HG03066 (cell line): ENCODE measurements at regions not wholly inside any gene's neighbourhood (a gene's known extent, or its start where the extent isn't known, plus 50 kb on each side); places are given as distances from the start of the nearest gene placed in this dataset.
"Not testable (repeated sequence)": the region's sequence is repeated elsewhere in the genome, so short reads cannot be mapped to it uniquely, and the experiment has no call there.

Experiments
- ATAC-seq: cut with Tn5 transposase; IDR thresholded peaks from one replicate; pipeline ENCODE4 v1.9.1; 2021; ENCODE audit warnings: low read depth; ENCODE audit not compliant: unreplicated experiment

DNA sequence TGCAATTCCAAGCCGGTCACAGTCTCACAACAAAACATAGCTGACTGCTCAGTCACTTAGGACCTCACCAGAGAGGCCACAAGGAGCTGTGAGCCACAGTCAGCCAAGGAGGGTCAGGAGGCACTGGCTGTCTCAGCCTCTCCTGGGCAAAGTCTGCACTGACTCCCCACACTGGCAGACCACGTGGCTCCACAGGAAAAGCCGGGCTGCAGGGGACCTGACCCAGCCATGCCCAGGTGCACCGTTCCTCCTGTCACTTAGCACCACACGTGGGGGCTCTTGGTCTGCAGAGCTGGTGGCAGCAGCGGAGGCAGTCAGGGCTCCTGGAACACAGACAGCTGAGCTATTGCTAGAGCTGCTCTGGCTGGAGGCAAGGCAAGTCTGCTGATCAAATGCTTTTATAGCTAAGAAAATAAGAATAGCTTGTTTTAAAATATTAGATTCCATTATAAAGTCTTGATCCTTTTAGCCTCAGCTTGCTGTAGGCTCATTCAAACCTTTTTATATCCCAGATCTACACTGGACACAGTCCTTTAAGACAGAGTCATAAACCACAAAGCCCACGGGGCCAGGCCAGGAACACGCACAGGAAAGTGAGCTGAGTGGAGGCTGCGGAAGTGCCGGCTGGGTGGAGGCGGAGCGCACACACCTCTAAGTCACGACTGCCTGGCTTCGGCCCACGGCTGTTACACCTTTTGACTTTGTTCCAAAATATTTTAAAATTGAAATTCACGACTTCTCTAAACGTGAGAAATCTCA, 744.1 kb downstream of the UQCRFS1 start:
- no peak for ATAC-seq

DNA sequence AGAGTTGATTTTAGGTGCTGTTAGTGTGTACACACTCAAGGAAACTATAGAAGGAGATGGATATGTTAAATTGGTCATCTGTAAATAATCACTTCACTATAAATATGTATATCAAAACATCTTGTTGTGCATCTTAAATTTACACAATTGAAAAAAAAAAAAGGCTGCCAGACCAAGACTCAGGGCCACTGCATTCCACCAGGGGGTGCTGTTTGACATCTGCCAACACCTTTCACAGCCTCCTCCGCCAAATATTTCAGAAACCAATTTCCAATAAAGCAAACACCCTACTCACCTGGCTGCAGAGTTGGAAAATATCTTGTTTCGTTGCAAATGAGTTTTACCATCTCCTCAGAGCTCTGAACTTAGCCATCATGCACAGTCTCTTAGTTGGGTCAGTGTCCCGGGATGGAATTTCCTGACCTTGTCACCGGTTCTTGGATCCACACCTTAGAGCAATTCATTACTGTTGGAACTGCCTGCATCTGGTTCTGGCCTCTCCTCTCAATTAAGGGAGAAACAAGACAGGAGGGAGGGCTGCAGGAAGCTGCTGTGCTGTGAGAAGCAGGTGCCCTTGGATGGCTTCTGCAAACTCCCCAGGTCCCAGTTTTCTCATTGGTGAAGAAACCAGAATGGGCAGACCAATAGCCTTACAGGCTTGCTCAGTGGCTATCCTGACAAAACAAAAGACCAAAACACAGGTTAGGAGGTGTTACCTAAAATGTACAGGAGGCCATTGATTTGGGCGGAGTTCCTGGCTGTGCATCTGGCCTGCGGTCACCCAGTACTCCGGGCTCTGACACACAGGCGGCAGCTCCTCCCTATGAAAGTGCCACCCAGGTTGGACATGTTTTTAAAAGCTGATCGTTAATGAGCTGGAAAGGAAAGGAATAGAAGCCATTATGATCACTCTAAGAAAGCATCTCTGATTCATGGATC, 746.6 kb downstream of the UQCRFS1 start:
- no peak for ATAC-seq

DNA sequence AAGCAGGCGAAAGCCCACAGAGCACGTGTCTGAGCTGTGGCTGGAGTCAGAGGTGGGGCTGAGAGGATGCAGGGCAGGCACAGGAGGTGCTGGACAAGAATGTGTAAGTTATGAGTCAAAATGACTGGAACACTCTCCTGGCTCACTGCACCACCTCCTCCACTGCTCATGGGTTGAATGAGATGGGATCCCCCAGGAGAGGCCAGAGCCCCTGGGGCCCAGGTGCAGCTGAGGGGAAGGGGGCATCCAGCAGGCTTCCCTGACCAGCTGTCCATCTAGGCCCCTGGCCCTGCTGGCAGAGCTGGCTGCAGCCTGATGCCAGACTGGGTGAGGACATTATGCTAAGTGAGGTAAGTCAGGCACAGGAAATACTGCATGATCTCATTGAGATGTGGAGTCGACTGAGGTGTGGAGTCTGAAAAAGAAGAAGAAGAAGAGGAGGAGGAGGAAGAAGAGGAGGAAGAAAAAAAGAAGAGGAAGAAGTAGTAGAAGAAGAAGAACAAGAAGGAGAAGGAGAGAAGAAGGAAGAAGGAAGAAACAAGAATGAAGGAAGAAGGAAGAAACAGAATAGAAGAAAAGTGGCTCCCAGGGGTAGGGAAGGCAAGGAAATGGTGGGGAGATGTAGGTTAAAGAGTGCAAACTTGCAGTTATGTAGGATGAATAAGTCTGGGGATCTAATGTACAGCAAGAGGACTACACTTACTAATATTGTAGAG, 747.4 kb downstream of the UQCRFS1 start:
- ATAC-seq: no peak

DNA sequence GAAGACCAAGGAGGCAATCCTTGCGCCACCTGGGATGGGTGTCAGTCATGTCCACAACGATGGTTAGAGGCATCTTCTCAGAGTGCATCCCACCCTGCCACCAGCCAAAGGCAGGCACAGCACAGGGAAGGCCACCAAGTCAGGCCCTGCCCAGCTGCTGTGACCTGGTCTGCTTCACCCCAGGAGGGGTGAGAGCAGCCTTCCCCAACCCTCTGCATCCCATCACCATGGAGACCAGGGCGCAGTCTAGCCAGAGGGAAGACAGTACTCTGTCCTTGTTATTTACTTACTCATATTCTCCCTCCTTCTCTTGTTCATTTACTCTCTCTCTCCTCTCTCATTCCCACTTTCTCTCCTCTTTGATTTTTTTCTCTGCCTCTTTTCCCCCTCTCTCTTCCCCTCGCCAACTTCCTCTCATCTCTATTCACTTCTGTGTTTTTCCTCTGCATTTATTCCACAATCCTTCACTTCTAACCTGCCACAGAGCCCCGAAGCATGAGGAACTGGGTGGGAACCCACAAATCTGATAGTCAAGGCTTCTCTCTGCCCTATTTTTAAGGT, 749.4 kb downstream of the UQCRFS1 start:
- ATAC-seq: no peak

DNA sequence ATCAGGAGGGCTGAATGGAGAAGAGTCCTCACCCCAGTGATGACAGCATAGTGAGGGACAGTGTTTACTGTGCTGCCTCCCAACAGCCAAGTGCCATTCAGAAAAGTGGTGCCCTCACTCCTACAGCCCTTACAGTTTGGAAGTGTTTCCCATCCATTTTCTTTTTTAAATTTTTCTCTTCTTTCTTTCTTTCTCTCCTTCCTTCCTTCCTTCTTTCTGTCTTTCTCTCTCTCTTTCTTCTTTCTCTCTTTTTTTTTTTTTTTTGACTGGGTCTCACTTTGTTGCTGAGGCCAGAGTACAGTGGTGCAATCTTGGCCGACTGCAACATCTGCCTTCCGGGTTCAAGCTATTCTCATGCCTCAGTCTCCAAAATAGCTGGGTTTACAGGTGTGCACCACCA, 755.3 kb downstream of the UQCRFS1 start:
- ATAC-seq: no peak

DNA sequence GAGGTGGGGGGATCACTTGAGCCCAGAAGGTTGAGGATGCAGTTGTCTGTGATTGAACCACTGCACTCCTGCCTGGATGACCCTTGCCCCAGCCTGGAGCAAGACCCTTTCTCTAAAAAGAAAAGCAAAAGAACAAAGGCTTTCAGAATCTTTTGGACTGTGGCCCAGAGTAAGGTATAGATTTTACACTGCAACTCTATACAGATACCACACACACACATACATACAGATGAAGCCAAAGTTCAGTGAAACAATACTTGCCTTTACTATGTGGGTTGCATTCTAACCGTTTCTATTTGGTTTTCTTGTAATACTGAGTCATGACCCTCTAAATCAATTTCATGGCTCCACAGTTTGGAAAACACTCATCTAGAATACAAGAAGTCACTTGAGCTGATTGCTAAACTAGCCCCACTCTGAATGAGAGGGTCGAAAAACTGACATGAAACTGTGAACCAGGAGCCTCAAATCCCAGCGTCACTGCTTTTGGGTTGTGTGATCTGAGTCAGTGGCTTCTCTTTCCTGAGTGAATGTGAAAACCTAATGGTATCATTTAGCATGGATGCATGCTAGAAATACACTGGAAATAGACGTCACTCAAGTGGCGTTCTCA, 756.1 kb downstream of the UQCRFS1 start:
- no peak for ATAC-seq

DNA sequence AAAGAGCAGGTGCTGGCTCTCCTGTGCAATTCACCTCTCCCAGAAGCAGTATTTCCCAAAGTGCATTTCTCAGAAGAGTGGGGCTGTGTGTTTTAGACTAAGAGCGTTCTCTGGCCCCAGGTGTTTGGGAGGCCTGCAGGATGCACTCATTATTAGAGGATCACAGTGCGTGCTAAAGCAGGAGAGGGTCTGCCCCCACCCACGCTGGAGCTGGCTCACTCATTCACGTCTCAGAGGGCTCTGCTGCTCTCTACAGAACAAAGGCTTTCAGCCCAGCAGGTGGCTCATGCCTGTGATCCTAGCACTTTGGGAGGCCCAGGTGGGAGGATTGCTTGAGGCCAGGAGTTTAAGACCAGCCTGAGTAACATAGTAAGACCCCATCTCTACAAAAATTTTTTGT, 756.7 kb downstream of the UQCRFS1 start:
- ATAC-seq: no peak

DNA sequence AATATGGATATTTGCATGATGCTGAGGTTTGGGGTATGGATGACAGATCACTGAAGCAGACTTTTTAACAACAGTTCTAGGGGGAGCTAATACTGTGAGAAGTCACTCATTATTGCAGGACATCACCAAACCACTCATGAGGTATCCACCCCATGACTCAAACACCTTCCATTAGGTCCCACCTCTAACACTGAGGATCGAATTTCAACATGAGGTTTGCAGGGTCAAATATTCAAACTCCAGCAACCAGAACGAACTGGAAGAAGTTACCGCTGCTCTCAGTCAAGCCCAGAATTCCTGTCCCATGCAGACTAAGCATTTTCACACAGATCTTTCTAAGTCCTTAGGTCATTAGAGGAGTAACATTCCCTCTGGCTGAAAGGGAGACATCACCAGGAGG, 758.9 kb downstream of the UQCRFS1 start:
- ATAC-seq: no peak

DNA sequence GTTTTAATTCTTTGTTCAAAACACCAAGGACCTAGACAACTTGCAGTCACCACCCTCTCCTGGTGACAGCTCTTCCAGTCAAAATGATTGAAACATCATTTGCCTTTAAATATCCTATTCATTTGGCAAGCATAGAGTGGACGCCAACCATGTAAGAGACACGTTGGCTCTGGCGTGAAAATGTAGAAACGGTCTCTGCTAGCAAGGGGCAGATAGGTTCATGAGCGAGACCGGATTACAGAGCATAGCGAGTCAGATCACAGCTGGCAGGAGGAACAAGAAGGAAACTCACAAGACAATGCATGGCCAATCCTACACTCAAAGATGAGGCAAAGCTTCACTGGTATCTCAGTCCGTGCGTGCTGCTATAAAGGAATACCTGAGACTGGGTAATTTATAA, 759.5 kb downstream of the UQCRFS1 start:
- ATAC-seq: no peak

DNA sequence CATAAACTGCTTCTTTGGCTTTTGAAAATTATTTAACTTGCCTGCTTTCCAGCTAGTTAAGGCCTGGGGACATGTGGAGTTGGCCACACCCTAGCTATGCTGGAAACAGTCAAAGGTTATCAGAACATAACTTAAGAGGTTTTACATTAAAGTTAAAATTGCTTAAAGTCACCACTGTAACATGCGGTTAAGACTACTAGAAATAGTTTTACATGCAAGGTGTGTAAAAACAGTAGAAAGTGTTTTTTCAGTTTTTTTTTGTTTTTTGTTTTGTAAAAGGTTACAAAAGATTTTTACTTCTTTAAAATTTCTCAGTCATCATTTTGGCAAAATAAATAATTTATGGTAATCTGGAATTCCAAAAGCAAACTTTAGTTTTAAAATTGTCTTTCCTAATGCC, 763.1 kb downstream of the UQCRFS1 start:
- no peak for ATAC-seq

DNA sequence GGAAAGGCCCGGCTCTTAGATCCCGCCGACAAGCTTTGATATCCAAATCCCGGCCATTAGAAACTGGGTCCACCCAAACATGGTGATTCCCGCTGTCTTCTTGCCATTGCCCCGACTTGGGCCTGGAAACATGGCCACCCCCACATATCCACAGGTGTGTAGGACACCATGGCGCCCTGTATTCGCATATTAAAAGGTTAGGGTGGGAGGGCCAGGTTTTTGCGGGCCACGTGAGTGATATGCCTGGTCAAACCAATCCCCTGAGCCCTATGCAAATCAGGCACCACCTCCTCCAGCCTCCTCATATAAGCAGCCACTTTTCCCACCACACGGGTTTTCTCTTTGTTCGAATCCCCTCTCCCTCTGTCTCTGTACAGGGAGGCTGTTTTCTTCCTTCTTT, 766.4 kb downstream of the UQCRFS1 start:
- no peak for ATAC-seq

DNA sequence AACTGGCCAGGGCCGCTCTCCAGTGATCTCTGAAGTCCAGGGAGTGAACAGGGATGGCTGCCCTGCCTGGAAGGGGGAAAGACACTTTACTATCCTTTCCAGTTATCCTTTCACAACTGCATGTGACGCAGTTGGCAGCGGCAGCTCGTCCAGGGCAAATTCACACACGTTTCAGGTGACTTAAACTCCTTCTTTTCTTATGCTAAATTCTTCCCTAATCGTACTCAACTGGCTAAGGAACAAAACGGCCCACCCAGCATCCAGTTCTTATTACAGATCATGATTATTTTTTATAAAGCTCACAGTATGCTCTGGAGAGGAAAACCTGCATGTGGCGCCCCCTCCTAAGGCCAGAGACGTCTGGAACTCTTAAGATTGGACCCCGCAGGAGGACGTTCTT, 767.1 kb downstream of the UQCRFS1 start:
- no peak for ATAC-seq

DNA sequence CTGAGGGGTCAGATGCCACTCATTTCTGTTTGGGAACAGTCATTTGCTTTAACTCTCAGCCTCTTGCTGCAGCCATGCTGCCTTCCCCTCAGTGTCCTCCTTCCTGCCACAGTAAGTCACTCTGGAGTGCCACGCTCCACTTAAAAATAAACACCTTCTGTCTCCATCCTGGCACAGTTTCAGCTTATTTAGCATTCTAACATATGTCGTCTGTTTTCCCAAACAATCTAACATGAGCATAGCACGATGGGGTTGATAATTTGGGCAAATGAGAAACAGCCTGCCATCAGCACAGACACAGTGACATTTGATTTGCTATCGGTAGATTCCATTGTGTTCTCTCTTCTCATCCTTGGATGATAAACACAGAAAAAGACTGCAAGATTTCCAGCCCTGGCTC, 768.6 kb downstream of the UQCRFS1 start:
- ATAC-seq: no peak

DNA sequence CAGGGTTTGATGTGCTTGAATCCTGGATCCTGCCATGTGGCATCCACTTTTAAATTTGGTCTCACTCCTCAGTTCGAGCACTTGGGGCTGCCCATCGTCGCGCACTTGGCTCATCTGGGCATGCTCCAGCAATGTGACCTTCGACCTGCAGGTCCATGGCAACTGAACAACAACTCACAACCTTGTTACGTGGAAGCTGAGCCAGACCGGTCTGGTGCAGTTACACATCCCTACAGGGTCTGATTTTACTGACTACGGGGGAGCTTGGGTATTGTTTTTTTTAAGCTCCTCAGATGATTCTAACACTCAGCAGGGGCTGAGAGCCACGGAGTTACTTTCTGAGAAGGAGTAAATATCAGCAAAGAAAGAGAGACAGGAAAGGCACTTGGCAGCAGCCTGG, 769.6 kb downstream of the UQCRFS1 start:
- no peak for ATAC-seq

DNA sequence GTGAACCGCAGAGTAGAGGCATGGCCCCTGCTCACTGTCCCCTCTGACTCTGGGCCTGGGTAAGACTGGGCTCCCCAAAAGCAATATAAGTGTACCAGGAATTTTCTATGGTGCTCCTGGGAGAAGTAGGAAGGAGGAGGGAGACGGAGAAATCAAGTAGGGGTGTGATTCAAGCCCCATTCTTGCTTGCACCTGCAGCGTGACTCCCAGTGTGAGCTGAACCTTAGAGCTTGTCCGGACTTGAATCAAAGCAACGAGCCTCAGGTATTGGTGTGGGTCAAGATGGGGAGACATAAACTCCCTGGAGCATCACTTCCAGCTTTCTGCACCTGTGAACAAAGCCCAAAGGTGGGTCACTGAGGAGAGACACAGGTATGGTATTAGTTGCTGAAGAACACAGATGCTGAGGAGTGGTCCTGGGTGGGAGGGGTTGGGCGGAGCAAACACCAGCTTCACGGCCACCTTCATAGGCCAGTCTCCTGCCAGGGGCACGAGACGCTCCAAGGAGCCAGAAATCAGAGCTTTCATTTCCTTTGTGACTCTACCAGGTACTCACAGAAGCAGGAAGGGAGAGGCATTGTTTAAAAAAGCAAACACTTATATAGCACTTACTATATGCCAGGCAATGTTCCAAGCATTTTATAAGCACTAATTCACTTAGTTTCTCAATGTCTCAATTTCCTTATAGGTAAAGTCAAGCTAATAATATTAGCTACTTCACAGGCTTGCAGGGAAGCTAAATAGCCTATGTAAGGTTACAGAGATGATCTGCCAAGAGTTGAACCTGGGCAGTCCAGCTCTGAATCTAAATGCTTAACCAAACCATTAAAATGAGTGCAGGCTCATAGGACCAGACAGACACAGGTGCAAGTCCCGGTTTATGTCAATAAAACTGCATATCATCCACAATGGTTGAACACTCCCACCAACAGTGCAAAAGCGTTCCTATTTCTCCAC, 775.3 kb downstream of the UQCRFS1 start:
- no peak for ATAC-seq

DNA sequence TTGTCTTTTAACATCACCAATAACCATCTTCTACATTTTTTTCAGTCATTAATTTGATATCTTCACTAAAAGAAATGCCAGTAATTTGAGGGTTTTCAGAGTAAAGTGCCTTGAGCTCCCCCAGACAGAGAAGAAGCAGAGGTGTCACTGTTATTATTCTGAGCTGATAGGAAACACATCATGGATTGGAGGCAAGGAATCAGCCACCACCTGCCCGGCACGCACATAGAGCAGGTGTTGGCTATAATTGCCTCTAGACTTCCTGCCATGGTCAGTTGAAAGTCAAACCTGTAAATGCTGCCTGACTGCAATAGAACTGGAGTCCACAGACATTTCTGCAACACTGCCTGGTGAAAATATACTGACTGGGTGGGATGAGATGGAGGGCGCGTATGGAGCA, 776.6 kb downstream of the UQCRFS1 start:
- ATAC-seq: no peak

DNA sequence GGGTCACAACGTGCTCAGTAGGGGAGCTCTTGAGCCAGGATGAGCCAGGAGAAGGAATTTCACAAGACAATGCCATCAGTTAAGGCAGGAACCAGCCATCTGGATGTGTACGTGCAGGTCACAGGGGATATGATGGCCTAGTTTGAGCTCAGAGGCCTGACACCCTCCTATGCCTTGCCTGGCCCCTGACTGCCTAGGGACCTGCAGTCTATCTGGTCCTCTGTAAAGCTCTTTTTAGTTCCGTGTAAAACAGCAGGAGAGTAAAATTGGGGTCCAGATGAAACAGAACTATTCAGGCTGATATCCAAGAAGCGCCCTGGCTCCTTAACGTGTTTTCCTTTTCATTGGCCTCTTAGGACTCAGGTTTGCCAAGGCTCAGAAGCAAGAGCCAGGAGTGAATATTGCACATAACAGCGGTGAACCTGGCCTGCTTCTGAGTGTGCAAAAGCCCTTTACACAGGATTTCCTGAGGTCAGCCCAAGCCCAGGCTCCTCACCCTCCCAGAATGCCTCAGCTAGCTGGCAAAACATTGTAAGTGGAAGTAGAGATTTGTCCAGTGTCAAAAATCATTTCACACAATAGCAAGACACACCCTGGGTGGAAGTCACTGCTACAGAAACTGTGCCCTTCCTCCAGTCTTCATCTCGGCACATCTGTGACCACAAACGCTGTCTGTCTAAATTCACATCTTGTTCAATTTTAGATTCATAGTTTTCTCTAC, 777.2 kb downstream of the UQCRFS1 start:
- no peak for ATAC-seq

DNA sequence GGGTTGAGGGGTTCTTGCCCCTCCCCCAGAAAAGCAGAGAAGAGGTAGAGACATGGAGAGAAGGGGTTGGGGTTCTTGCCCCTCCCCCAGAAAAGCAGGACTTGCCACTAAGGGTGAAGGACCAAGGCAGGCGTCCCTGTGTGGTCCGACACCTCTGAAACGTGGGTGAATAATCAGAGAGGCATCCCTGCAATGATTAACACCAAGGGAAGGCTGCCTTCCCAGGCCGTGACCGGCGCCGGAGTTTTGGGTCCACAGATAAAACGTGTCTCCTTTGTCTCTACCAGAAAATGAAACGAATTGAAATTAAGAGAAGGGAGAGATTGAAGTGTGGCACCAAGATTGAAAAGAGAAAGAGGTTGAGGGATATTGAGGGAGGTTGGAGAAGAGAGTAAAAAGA, 778.2 kb downstream of the UQCRFS1 start:
- not testable (repeated sequence) for ATAC-seq

DNA sequence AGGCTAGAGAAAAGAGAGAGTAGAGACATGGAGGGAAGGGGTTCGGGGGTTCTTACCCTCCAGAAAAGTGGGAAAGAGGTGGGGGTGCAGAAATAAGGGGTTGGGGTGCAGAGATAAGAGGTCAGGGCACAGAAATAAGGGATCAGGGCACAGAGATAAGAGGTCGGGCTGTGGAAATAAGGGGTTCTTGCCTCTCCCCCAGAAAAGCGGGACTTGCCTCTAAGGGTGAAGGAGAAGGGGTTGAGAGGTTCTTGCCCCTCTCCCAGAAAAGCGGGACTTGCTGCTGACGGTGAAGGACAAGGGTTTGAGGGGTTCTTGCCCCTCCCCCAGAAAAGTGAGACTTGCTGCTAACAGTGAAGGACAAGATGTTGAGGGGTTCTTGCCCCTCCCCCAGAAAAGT, 778.6 kb downstream of the UQCRFS1 start:
- not testable (repeated sequence) for ATAC-seq
